C4-2B (cell line): ENCODE measurements at regions not wholly inside any gene's neighbourhood (a gene's known extent, or its start where the extent isn't known, plus 50 kb on each side); places are given as distances from the start of the nearest gene placed in this dataset.

Source experiments
- H3K27ac ChIP-seq: fragments of 450-650 bp; 2 replicates; pipeline ENCODE4 v1.5.1; 2017
- ZFX ChIP-seq: fragments of 450-650 bp; IDR thresholded peaks from 2 replicates; pipeline ENCODE4 v1.6.1; 2017
- TF ChIP-seq, protein P1 (sequence below): fragments of 450-650 bp; conservative IDR thresholded peaks from 2 replicates; pipeline ENCODE4 v1.5.1; 2017; ENCODE audit warnings: mild to moderate bottlenecking

DNA sequence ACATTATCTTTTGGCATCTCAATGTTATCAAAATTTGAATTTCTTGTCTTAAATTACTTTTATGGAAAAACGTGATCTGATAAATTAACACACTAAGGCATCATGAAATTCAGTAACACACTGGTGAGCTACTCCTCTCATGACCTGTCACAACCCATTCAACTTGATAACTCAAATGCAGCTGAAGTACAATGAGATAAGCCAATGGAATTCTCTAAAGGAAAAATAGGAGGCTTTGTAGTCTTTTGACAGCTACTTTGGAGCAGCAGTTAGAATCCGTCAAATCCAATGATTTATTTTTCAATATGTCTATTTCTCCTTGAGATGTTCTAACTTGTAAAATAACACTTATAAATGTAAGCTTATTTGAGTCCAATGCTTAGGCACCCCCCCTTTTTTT, 1029.4 kb downstream of the TRHDE start:
- TF ChIP-seq ZFX, result no peak
- TF ChIP-seq, protein P1, sequence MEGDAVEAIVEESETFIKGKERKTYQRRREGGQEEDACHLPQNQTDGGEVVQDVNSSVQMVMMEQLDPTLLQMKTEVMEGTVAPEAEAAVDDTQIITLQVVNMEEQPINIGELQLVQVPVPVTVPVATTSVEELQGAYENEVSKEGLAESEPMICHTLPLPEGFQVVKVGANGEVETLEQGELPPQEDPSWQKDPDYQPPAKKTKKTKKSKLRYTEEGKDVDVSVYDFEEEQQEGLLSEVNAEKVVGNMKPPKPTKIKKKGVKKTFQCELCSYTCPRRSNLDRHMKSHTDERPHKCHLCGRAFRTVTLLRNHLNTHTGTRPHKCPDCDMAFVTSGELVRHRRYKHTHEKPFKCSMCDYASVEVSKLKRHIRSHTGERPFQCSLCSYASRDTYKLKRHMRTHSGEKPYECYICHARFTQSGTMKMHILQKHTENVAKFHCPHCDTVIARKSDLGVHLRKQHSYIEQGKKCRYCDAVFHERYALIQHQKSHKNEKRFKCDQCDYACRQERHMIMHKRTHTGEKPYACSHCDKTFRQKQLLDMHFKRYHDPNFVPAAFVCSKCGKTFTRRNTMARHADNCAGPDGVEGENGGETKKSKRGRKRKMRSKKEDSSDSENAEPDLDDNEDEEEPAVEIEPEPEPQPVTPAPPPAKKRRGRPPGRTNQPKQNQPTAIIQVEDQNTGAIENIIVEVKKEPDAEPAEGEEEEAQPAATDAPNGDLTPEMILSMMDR, result no peak
- H3K27ac ChIP-seq, result no peak overlapping the region

DNA sequence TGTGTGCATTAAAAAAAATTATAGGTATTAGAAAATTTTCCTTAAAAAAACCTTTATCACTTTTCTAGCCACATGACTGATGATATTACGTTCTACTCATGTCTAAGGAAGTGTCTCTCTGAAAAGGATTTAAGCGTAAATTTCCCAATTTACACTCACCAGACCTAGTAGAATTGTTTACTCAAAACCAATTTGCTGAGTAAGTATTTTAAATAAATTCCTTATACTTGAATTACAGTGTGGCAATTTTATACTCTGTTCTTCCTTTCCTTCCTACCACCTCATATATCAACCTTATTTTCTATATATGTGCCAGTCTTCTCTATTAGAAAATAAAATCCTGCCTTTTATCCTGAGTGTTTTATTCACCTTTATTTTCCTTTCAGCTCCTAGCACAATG, 1035.1 kb downstream of the TRHDE start:
- no peak overlapping the region for H3K27ac ChIP-seq
- TF ChIP-seq, protein P1, result no peak
- no peak for TF ChIP-seq ZFX

DNA sequence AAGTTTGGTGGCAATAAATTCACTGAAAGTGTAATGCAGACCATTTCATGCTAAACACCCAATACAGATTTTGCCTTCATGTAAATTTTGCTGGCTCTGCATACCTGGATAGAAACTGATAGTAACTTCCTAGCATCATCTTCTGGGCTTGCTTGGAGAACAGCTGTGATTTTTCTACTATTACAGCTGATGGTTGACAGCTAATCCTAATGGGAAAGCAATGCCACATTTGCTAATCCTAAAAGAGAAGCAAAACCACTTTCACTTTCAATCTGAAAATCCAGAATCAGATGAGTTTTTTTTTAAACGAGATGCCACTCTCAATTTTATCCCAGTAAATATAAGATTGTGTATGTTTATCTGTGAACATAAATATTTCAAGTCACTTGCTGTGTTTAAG, 1035.9 kb downstream of the TRHDE start:
- no peak overlapping the region for H3K27ac ChIP-seq
- no peak for TF ChIP-seq ZFX
- TF ChIP-seq, protein P1, result no peak

DNA sequence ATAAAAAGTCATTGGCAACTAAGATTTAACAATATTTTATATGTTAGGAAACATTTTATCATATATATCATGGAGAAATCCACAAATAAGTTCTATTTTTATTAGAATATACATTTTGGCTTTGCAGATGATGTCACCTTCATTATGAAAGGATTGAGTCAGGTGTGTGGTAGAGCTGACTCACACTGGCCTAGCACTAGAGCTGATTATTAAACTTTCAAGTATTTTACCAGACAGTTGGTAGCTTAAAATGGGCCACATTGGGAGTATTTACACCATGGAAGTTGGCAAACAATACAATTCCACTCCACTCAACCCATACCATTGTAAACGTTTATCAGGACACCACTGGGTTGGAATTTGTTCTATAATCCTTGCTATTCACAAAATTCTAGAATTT, 1036.6 kb downstream of the TRHDE start:
- H3K27ac ChIP-seq, result no peak overlapping the region
- no peak for TF ChIP-seq ZFX
- TF ChIP-seq, protein P1, result no peak

DNA sequence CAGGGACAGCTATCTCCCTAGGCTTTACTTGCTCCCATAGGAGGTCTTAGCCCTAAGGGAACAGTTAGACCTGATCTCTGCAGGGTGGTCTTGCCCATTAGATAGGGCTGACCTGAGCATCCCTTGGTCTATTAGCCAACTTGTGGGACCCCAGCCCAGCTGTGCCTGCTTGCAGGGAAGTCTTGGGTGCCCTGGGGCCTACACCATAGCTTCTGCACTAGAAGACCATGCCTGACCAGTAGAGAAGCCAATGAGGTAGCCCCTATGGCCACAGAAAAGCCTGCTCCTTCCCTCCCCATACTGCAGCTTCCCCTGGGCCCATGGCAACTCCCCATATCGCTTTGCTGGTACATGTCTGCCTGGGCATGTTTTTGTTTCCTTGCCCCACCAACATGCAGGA, 1049.1 kb downstream of the TRHDE start:
- H3K27ac ChIP-seq, result no peak overlapping the region
- no peak for TF ChIP-seq ZFX
- TF ChIP-seq, protein P1, result no peak

DNA sequence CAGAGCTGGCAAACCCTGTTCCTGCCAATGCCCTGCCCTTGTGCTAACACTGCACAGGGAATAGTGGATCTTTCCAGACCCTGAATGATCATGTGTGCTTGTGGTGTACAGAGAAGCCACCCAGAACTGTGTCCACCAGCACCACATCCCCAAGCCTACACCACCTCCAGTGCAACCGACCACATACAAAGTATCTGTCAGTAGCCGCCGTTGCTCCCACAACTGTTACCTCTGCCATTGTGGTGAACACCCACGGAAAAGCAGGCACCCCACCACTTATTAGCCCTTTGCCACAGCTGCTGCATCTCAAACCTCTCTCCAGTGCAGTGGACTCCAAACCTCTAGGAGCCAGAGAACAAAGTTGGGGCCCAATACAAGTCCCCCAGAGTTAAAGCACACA, 1049.6 kb downstream of the TRHDE start:
- TF ChIP-seq ZFX, result no peak
- TF ChIP-seq, protein P1, result no peak

DNA sequence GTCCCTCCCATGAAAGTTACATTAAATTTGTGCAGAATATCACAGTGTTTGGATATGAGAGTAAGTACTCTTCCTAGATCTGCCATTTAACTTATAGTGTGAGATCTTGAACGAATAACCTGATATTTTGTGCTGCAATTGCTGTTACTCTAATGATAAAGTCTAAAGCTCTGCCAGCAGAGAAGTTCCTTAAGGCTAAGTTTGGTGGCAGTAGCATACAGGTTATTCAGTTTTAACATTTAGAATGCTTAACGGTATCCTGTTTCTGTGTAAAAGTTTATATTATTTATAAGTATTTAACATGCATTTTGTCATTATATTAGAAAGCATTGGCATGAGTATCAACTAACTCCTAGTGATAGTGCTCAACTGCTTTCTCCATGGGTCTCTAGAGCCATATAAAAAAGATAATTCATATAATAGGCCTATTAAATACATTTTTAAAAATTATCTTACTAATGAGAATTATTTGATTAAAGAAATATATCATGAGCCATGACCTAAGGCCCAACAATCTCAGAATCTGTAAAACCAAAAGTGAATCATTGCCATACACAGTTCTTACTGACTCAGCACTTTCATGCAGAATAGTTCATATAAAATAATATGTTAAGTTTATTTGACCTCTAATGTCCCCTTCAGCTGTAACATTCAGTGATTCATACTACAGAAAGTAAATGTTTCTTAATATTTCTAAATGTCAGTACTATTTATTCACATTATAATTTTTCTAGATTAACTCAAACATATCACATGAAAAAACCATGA, 1058.6 kb downstream of the TRHDE start:
- TF ChIP-seq ZFX, result no peak
- TF ChIP-seq, protein P1, result no peak

More for the DNA sequence above, 1049.6 kb downstream of the TRHDE start:
- no peak overlapping the region for H3K27ac ChIP-seq

More for the DNA sequence above, 1058.6 kb downstream of the TRHDE start:
- no peak overlapping the region for H3K27ac ChIP-seq
